ENCODE measurements at regions not wholly inside any gene's neighbourhood (a gene's known extent, or its start where the extent isn't known, plus 50 kb on each side); places are given as distances from the start of the nearest gene placed in this dataset.

DNA sequence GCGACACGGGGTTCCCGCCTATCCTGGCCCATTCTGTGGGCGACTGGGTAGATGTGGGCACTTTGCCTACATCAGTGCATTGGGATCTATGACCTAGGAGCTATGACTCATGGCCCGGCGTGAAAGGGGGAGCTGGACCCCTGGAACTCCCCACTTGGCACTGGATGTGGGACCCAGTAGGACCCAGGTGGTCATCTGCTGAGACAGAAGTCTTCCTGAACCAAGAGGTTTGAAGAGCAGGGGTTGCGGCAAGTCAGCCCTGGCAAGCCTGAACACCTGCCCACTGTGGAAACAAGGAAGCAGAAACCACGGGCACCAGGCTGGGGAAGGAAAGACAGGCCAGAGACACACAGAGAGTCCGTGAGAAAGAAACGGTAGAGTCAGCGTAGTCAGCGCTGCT, 656.7 kb downstream of the AJAP1 start:
- intact Hi-C loops (cut with DNase I), result no loop called here
- H3K9me3 ChIP-seq (ENCODE audit: control insufficient read depth in 2 of 3, insufficient read depth in 1 of 3, low read length in 3 of 3), result no peaks in the 10 kb centered on the region

DNA sequence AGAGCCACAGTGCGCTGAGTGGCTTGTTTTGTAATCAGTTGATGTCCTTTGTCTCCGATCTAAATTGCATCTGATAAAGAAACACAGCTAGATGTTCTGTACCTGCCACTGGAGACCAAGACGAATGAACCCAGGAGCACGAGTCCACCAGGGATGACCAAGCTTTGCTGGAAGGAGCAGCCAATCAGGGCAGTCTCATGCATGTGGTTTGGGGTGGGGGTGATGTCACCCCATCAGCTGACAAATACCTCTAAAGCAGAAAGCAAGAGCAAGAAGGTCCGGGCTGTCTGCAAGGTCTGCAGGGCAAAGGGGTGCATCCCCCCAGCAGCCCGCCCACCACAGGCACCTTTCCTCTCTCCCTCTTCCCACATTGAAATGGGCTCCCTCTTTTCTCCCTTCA, 653.8 kb downstream of the AJAP1 start:
- H3K27ac ChIP-seq (ENCODE audit: low read depth in 2 of 2, low read length in 2 of 2), result no peak overlapping the region
- FAIRE-seq, result no peak
- H3K4me1 ChIP-seq (ENCODE audit: control insufficient read depth in 2 of 3, insufficient read depth in 2 of 3, low read depth in 1 of 3, low read length in 3 of 3), result no peaks in the 10 kb centered on the region
- no peaks in the 10 kb centered on the region for H3K9me3 ChIP-seq (ENCODE audit: control insufficient read depth in 2 of 3, insufficient read depth in 1 of 3, low read length in 3 of 3)
- TF ChIP-seq, protein P1, sequence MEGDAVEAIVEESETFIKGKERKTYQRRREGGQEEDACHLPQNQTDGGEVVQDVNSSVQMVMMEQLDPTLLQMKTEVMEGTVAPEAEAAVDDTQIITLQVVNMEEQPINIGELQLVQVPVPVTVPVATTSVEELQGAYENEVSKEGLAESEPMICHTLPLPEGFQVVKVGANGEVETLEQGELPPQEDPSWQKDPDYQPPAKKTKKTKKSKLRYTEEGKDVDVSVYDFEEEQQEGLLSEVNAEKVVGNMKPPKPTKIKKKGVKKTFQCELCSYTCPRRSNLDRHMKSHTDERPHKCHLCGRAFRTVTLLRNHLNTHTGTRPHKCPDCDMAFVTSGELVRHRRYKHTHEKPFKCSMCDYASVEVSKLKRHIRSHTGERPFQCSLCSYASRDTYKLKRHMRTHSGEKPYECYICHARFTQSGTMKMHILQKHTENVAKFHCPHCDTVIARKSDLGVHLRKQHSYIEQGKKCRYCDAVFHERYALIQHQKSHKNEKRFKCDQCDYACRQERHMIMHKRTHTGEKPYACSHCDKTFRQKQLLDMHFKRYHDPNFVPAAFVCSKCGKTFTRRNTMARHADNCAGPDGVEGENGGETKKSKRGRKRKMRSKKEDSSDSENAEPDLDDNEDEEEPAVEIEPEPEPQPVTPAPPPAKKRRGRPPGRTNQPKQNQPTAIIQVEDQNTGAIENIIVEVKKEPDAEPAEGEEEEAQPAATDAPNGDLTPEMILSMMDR (IDR thresholded peaks at IDR 0.05; ENCODE audit: borderline replicate concordance, extremely low read depth, insufficient read depth), result no peak
- no peak overlapping the region for H3K4me3 ChIP-seq (ENCODE audit: low read length in 3 of 3)
- no peak overlapping the region for H3K9ac ChIP-seq (ENCODE audit: low read length in 3 of 3)
- no peaks in the 10 kb centered on the region for H3K36me3 ChIP-seq (ENCODE audit: control insufficient read depth in 2 of 3, insufficient read depth in 3 of 3, low read length in 3 of 3)
- intact Hi-C loops (cut with DNase I), result no loop called here
- no peaks in the 10 kb centered on the region for H3K27me3 ChIP-seq (ENCODE audit: control insufficient read depth, insufficient read depth, low read length)
- no peak for DNase-seq

More for the DNA sequence above, 656.7 kb downstream of the AJAP1 start:
- Histone ChIP-seq H3K27ac (ENCODE audit: low read depth in 2 of 2, low read length in 2 of 2) (no peak overlapping the region), H3K27me3 (ENCODE audit: control insufficient read depth, insufficient read depth, low read length) (no peaks in the 10 kb centered on the region), H3K4me1 (ENCODE audit: control insufficient read depth in 2 of 3, insufficient read depth in 2 of 3, low read depth in 1 of 3, low read length in 3 of 3) (no peaks in the 10 kb centered on the region), H3K4me3 (ENCODE audit: low read length in 3 of 3) (no peak overlapping the region), H3K36me3 (ENCODE audit: control insufficient read depth in 2 of 3, insufficient read depth in 3 of 3, low read length in 3 of 3) (no peaks in the 10 kb centered on the region), H3K9ac (ENCODE audit: low read length in 3 of 3) (no peak overlapping the region)
- DNase-seq (no peak), FAIRE-seq (no peak)
- TF ChIP-seq, protein P1 (IDR thresholded peaks at IDR 0.05; ENCODE audit: borderline replicate concordance, extremely low read depth, insufficient read depth), result no peak

DNA sequence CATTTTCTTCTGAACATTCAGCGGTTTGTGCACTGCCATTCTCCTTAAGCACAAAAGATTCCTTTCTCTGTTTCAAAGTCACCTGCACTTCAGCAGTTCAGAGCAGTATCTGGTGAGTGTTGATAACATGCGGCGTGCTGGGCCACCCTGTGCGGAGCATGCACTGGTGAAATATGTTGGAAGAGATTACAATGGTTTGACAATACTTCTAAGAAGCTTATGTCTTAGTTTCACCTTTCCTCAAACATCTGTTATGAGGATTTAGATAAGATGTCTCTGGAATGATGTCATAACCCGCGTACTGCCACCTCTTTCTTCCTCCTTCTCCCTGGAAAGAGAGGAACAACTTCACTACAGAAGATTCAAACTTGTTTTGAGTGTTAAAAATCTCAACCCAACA, 650.3 kb downstream of the AJAP1 start:
- H3K9me3 ChIP-seq (ENCODE audit: control insufficient read depth in 2 of 3, insufficient read depth in 1 of 3, low read length in 3 of 3), result no peaks in the 10 kb centered on the region
- H3K36me3 ChIP-seq (ENCODE audit: control insufficient read depth in 2 of 3, insufficient read depth in 3 of 3, low read length in 3 of 3), result no peaks in the 10 kb centered on the region
- H3K27me3 ChIP-seq (ENCODE audit: control insufficient read depth, insufficient read depth, low read length), result no peaks in the 10 kb centered on the region
- intact Hi-C loops (cut with DNase I), result no loop called here
- FAIRE-seq (no peak), DNase-seq (no peak)
- H3K4me1 ChIP-seq (ENCODE audit: control insufficient read depth in 2 of 3, insufficient read depth in 2 of 3, low read depth in 1 of 3, low read length in 3 of 3), result no peaks in the 10 kb centered on the region
- H3K9ac ChIP-seq (ENCODE audit: low read length in 3 of 3), result no peak overlapping the region
- H3K4me3 ChIP-seq (ENCODE audit: low read length in 3 of 3), result no peak overlapping the region
- TF ChIP-seq, protein P1 (IDR thresholded peaks at IDR 0.05; ENCODE audit: borderline replicate concordance, extremely low read depth, insufficient read depth), result no peak
- H3K27ac ChIP-seq (ENCODE audit: low read depth in 2 of 2, low read length in 2 of 2), result no peak overlapping the region

DNA sequence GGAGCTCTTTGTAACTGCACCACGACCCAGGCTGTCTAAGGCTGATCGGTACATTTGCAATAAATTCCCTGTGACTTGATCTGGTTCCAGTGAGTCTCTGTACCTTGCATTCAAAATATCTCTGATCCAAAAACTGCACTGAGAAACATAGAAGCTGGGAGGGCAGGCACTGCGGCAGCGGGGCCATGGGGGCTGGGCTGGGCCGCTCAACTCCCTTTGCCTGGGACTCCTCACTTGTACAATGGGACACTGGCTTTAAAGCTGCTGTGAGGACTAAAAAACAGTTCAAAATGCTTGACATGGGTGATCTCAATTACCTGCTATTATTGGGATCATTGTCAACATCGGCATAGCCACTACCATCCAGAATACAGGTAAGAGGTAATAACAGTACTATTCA, 644.0 kb downstream of the AJAP1 start:
- Histone ChIP-seq H3K9me3 (ENCODE audit: control insufficient read depth in 2 of 3, insufficient read depth in 1 of 3, low read length in 3 of 3) (no peaks in the 10 kb centered on the region), H3K27me3 (ENCODE audit: control insufficient read depth, insufficient read depth, low read length) (no peaks in the 10 kb centered on the region), H3K36me3 (ENCODE audit: control insufficient read depth in 2 of 3, insufficient read depth in 3 of 3, low read length in 3 of 3) (no peaks in the 10 kb centered on the region), H3K9ac (ENCODE audit: low read length in 3 of 3) (no peak overlapping the region), H3K27ac (ENCODE audit: low read depth in 2 of 2, low read length in 2 of 2) (no peak overlapping the region), H3K4me3 (ENCODE audit: low read length in 3 of 3) (no peak overlapping the region), H3K4me1 (ENCODE audit: control insufficient read depth in 2 of 3, insufficient read depth in 2 of 3, low read depth in 1 of 3, low read length in 3 of 3) (no peaks in the 10 kb centered on the region)
- TF ChIP-seq, protein P1 (IDR thresholded peaks at IDR 0.05; ENCODE audit: borderline replicate concordance, extremely low read depth, insufficient read depth), result no peak
- intact Hi-C loops (cut with DNase I), result no loop called here
- FAIRE-seq (no peak), DNase-seq (no peak)
